Left ventricle myocardium inferior (tissue), 1 donor: ENCODE measurements at regions not wholly inside any gene's neighbourhood (a gene's known extent, or its start where the extent isn't known, plus 50 kb on each side); places are given as distances from the start of the nearest gene placed in this dataset.

Experiments
- DNase-seq: peaks from one replicate; pipeline ENCODE4 v3.0.0-alpha.2; 2020
- H3K27ac ChIP-seq: fragments of 200-600 bp; replicated peaks from 2 replicates; pipeline ENCODE4 v1.8.0; 2021
- H3K27me3 ChIP-seq: fragments of 200-600 bp; 2 replicates; pipeline ENCODE4 v1.8.0; 2021; ENCODE audit warnings: low read depth
- H3K36me3 ChIP-seq: fragments of 200-600 bp; 2 replicates; pipeline ENCODE4 v1.8.0; 2021
- H3K4me1 ChIP-seq: fragments of 200-600 bp; 2 replicates; pipeline ENCODE4 v1.8.0; 2021
- H3K4me3 ChIP-seq: fragments of 200-600 bp; 2 replicates; pipeline ENCODE4 v1.8.0; 2021; ENCODE audit warnings: mild to moderate bottlenecking, moderate library complexity
- H3K9me3 ChIP-seq: fragments of 200-600 bp; replicated peaks from 2 replicates; pipeline ENCODE4 v1.8.0; 2021
- intact Hi-C: fragments of 100-400 bp; cut with micrococcal nuclease; formaldehyde crosslinking; loops from one replicate; pipeline ENCODE4 v1.11.0; 2022
- TF ChIP-seq, protein P1 (sequence below): fragments of 200-600 bp; IDR thresholded peaks from 2 replicates; pipeline ENCODE4 v1.8.0; 2021; ENCODE audit warnings: antibody characterized with exemption, mild to moderate bottlenecking, borderline replicate concordance
- donor health status: DM: no; HTN: yes; CAD: no; lungs with severe emphysema.

DNA sequence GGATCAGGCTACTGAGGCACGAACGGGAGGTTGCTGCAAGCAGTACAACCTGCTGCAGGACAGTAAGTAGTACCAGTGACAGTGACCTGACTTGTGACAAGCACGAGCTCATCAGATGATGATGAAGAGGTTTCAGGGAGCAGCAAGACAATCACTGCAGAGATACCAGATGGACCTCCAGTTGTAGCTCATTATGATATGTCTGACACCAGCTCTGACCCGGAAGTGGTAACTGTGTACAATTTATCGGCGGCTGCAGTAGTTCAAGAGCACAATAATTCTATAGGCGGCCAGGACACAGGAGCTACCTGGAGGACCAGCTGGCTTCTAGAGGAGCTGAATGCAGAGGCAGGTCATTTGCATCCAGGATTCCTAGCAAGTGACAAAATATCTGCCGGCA is 64.0 kb upstream of the GULP1 start:
- TF ChIP-seq, protein P1, sequence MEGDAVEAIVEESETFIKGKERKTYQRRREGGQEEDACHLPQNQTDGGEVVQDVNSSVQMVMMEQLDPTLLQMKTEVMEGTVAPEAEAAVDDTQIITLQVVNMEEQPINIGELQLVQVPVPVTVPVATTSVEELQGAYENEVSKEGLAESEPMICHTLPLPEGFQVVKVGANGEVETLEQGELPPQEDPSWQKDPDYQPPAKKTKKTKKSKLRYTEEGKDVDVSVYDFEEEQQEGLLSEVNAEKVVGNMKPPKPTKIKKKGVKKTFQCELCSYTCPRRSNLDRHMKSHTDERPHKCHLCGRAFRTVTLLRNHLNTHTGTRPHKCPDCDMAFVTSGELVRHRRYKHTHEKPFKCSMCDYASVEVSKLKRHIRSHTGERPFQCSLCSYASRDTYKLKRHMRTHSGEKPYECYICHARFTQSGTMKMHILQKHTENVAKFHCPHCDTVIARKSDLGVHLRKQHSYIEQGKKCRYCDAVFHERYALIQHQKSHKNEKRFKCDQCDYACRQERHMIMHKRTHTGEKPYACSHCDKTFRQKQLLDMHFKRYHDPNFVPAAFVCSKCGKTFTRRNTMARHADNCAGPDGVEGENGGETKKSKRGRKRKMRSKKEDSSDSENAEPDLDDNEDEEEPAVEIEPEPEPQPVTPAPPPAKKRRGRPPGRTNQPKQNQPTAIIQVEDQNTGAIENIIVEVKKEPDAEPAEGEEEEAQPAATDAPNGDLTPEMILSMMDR: no peak
- intact Hi-C loops: no loop called here
- no peak overlapping the region for H3K27ac ChIP-seq
- no peaks in the 10 kb centered on the region for H3K36me3 ChIP-seq
- peaks cover 7% of the 10 kb centered on the region for H3K9me3 ChIP-seq
- no peak for DNase-seq
- H3K27me3 ChIP-seq: no peaks in the 10 kb centered on the region
- no peak overlapping the region for H3K4me3 ChIP-seq
- no peaks in the 10 kb centered on the region for H3K4me1 ChIP-seq

DNA sequence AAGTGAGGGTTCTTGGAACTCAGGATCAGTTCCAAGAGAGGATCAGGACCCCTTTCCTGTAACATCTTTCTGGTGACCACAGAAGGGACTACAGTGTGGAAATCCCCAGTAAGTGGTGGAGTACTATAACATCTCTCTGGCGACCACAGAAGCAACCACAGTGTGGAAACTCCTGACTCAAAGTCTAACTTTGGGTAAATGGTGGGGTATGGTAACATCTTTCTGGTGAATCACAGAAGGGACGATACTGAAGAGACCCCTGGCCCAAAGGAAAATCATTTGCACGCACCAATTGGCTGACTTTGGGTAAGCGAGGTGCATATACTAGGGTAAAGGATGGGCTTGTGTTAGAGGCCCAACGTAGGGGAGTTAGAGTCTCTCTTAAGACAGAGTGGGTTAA is 56.3 kb upstream of the GULP1 start:
- no peaks in the 10 kb centered on the region for H3K36me3 ChIP-seq
- intact Hi-C loops: no loop called here
- H3K27me3 ChIP-seq: no peaks in the 10 kb centered on the region
- no peaks in the 10 kb centered on the region for H3K4me1 ChIP-seq
- TF ChIP-seq, protein P1: no peak
- peaks cover 21% of the 10 kb centered on the region for H3K9me3 ChIP-seq
- H3K27ac ChIP-seq: no peak overlapping the region
- no peak for DNase-seq
- H3K4me3 ChIP-seq: no peak overlapping the region

DNA sequence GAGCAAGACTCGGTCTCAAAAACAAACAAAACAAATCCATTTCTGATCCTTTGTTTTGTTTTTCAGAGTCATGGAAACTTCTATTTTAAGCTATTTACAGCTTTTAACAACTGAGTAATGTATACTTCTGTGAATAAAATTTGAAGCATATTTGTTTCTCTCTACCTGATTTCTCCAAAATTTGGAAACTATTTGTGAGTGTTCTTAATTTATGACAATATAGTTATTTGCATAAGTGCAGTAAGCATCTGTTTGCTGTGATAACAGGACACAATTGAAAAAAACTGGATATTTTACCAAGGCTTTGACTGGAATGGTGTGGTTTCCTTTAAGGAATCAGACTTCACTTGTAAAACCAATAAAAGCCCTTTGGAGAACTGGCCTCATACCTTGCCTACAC is 53.3 kb upstream of the GULP1 start:
- intact Hi-C loops: no loop called here
- peaks cover 14% of the 10 kb centered on the region for H3K9me3 ChIP-seq
- no peak for DNase-seq
- H3K27me3 ChIP-seq: no peaks in the 10 kb centered on the region
- H3K36me3 ChIP-seq: no peaks in the 10 kb centered on the region
- H3K4me1 ChIP-seq: no peaks in the 10 kb centered on the region
- H3K4me3 ChIP-seq: no peak overlapping the region
- H3K27ac ChIP-seq: no peak overlapping the region
- TF ChIP-seq, protein P1: no peak
